H9 (cell line): ENCODE measurements at regions not wholly inside any gene's neighbourhood (a gene's known extent, or its start where the extent isn't known, plus 50 kb on each side); places are given as distances from the start of the nearest gene placed in this dataset.

Source experiments
- DNase-seq: peaks from one replicate; pipeline ENCODE4 v3.0.0-alpha.2; 2017
- H2AFZ ChIP-seq: one replicate; pipeline ENCODE4 v1.6.1; 2013; ENCODE audit warnings: mild to moderate bottlenecking, low read length, control low read depth, moderate library complexity
- H2AK5ac ChIP-seq: 2 replicates; pipeline ENCODE4 v1.6.1; 2013; ENCODE audit warnings: low read length, control low read depth, mixed read lengths; ENCODE audit not compliant: insufficient read length
- H2BK120ac ChIP-seq: one replicate; pipeline ENCODE4 v1.6.1; 2013; ENCODE audit warnings: low read depth, mild to moderate bottlenecking, low read length, control low read depth, inconsistent platforms; ENCODE audit not compliant: poor library complexity, severe bottlenecking
- H2BK12ac ChIP-seq: 2 replicates; pipeline ENCODE4 v1.6.1; 2013; ENCODE audit warnings: low read length, control low read depth, mixed read lengths, low read depth; ENCODE audit not compliant: insufficient read length
- H2BK15ac ChIP-seq: 2 replicates; pipeline ENCODE4 v1.6.1; 2013; ENCODE audit warnings: low read depth, low read length, control low read depth
- H2BK20ac ChIP-seq: one replicate; pipeline ENCODE4 v1.6.1; 2013; ENCODE audit warnings: low read depth, mild to moderate bottlenecking, low read length, control low read depth, inconsistent platforms; ENCODE audit not compliant: poor library complexity, severe bottlenecking
- H2BK5ac ChIP-seq: 2 replicates; pipeline ENCODE4 v1.6.1; 2013; ENCODE audit warnings: low read length, control low read depth, mixed read lengths; ENCODE audit not compliant: insufficient read length
- H3K14ac ChIP-seq: 2 replicates; pipeline ENCODE4 v1.6.1; 2013; ENCODE audit warnings: low read length, control low read depth; ENCODE audit not compliant: insufficient read depth
- H3K18ac ChIP-seq: 2 replicates; pipeline ENCODE4 v1.6.1; 2013; ENCODE audit warnings: low read depth, mild to moderate bottlenecking, mixed read lengths, low read length, control low read depth; ENCODE audit not compliant: insufficient read length
- H3K23ac ChIP-seq: 2 replicates; pipeline ENCODE4 v1.6.1; 2013; ENCODE audit warnings: low read length, control low read depth, mixed read lengths, low read depth; ENCODE audit not compliant: insufficient read length
- H3K23me2 ChIP-seq: 2 replicates; pipeline ENCODE4 v1.6.1; 2013; ENCODE audit warnings: low read depth, mild to moderate bottlenecking, mixed read lengths, low read length, control low read depth; ENCODE audit not compliant: insufficient read length, poor library complexity, severe bottlenecking
- H3K27ac ChIP-seq: 2 replicates; pipeline ENCODE4 v1.5.1; 2013; ENCODE audit warnings: low read length, control low read depth, mixed read lengths, low read depth; ENCODE audit not compliant: insufficient read length
- H3K27me3 ChIP-seq: 2 replicates; pipeline ENCODE4 v1.6.1; 2013; ENCODE audit warnings: low read length, control low read depth, inconsistent platforms; ENCODE audit not compliant: insufficient read depth
- H3K4ac ChIP-seq: 2 replicates; pipeline ENCODE4 v1.6.1; 2013; ENCODE audit warnings: low read depth, mild to moderate bottlenecking, control low read depth, inconsistent platforms, low read length, moderate library complexity
- H3K4me1 ChIP-seq: 2 replicates; pipeline ENCODE4 v1.6.1; 2013; ENCODE audit warnings: low read length, control low read depth, inconsistent platforms; ENCODE audit not compliant: insufficient read depth
- H3K4me2 ChIP-seq: 2 replicates; pipeline ENCODE4 v1.6.1; 2013; ENCODE audit warnings: low read length, control low read depth, mixed read lengths; ENCODE audit not compliant: insufficient read length, insufficient read depth
- H3K56ac ChIP-seq: 2 replicates; pipeline ENCODE4 v1.6.1; 2013; ENCODE audit warnings: low read depth, mild to moderate bottlenecking, mixed read lengths, low read length, control low read depth; ENCODE audit not compliant: insufficient read length
- H3K79me1 ChIP-seq: 2 replicates; pipeline ENCODE4 v1.6.1; 2013; ENCODE audit warnings: low read depth, mild to moderate bottlenecking, moderate library complexity, low read length, control low read depth, inconsistent platforms; ENCODE audit not compliant: insufficient read depth, poor library complexity, severe bottlenecking
- H3K79me2 ChIP-seq: 2 replicates; pipeline ENCODE4 v1.6.1; 2013; ENCODE audit warnings: low read length, control low read depth, inconsistent platforms; ENCODE audit not compliant: insufficient read depth
- H3K9ac ChIP-seq: 2 replicates; pipeline ENCODE4 v1.6.1; 2013; ENCODE audit warnings: low read length, control low read depth, mixed read lengths; ENCODE audit not compliant: insufficient read length; ENCODE audit errors: extremely low read depth
- H3K9me3 ChIP-seq: one replicate; pipeline ENCODE4 v1.6.1; 2013; ENCODE audit warnings: low read depth, low read length, inconsistent platforms; ENCODE audit not compliant: control insufficient read depth
- H3T11ph ChIP-seq: one replicate; pipeline ENCODE4 v1.6.1; 2013; ENCODE audit warnings: mild to moderate bottlenecking, low read length, control low read depth, inconsistent platforms
- H4K20me1 ChIP-seq: one replicate; pipeline ENCODE4 v1.6.1; 2013; ENCODE audit not compliant: control insufficient read depth, insufficient read length, insufficient read depth
- H4K5ac ChIP-seq: 2 replicates; pipeline ENCODE4 v1.6.1; 2013; ENCODE audit warnings: low read depth, mild to moderate bottlenecking, mixed read lengths, low read length, control low read depth; ENCODE audit not compliant: insufficient read length
- H4K8ac ChIP-seq: replicated peaks from 2 replicates; pipeline ENCODE4 v1.6.1; 2013; ENCODE audit warnings: low read length, control low read depth, mixed read lengths, low read depth; ENCODE audit not compliant: insufficient read length
- H4K91ac ChIP-seq: 2 replicates; pipeline ENCODE4 v1.6.1; 2013; ENCODE audit warnings: low read depth, mild to moderate bottlenecking, moderate library complexity, mixed read lengths, low read length, control low read depth; ENCODE audit not compliant: insufficient read length
- H3K27ac Mint-ChIP-seq, 3 experiments: 2 replicates in 2 of 3; 3 replicates in 1 of 3; pipeline ENCODE4 v1.8.0; 2020 to 2021; ENCODE audit warnings: mixed read lengths in 3 of 3, mild to moderate bottlenecking in 1 of 3, moderate library complexity in 1 of 3
- H3K27me3 Mint-ChIP-seq: 2 replicates; pipeline ENCODE4 v1.8.0; 2021; ENCODE audit warnings: low read depth, mild to moderate bottlenecking, moderate library complexity, mixed read lengths
- H3K36me3 Mint-ChIP-seq, 3 experiments: 2 replicates in 2 of 3; 3 replicates in 1 of 3; pipeline ENCODE4 v1.8.0; 2020 to 2021; ENCODE audit warnings: low read depth in 3 of 3, mixed read lengths in 3 of 3; ENCODE audit not compliant: insufficient read depth in 1 of 3
- H3K4me1 Mint-ChIP-seq, 2 experiments: 2 replicates each; pipeline ENCODE4 v1.8.0; 2020; ENCODE audit warnings: mixed read lengths in 2 of 2
- H3K4me3 Mint-ChIP-seq, 2 experiments: 2 replicates in 1 of 2; 3 replicates in 1 of 2; pipeline ENCODE4 v1.8.0; 2020 to 2021; ENCODE audit warnings: mild to moderate bottlenecking in 2 of 2, mixed read lengths in 2 of 2, moderate library complexity in 1 of 2
- H3K9me3 Mint-ChIP-seq, 2 experiments: 2 replicates in 1 of 2; 3 replicates in 1 of 2; pipeline ENCODE4 v1.8.0; 2020; ENCODE audit warnings: mild to moderate bottlenecking in 2 of 2, mixed read lengths in 2 of 2, moderate library complexity in 1 of 2
- CTCF ChIP-seq: fragments of 200-600 bp; sonication (generic); conservative IDR thresholded peaks from 3 replicates; pipeline ENCODE4 v1.8.0; 2021; ENCODE audit warnings: antibody characterized with exemption, mild to moderate bottlenecking
- WGBS: extraction: QIAGEN DNeasy Blood & Tissue Kit; methylation state at CpG from one replicate; pipeline ENCODE4 v1.1.7; 2013; ENCODE audit warnings: missing lambda C conversion rate, low lambda C conversion rate, mixed read lengths; ENCODE audit not compliant: insufficient read length; ENCODE audit errors: extremely low coverage; 5-methylcytosine and 5-hydroxymethylcytosine counted together

- no peak overlapping the region for H2BK5ac ChIP-seq
- no peak overlapping the region for H2BK120ac ChIP-seq
- no peak overlapping the region for H4K8ac ChIP-seq
- no CpG with 5 or more reads among the region's 6 CpGs for whole genome bisulfite sequencing
- no peak overlapping the region for H2BK12ac ChIP-seq
- H3K27me3 ChIP-seq, result no peaks in the 10 kb centered on the region
- no peak for DNase-seq
- no peak overlapping the region for H3T11ph ChIP-seq
- Mint-ChIP-seq H3K27me3 (peaks cover 4% of the 10 kb centered on the region; the same call in 1 of the 2 replicates), H3K9me3 (peaks cover 0 to 9% of the 10 kb centered on the region in 2 experiments; a peak in 4 of 5 replicates), H3K27ac (no peak overlapping the region; a peak in 1 of 7 replicates), H3K4me1 (no peaks in the 10 kb centered on the region), H3K36me3 (peaks cover 0 to 2% (median 0%) of the 10 kb centered on the region in 3 experiments; a peak in 1 of 7 replicates), H3K4me3 (no peak overlapping the region)
- no peak overlapping the region for H3K23ac ChIP-seq
- no peaks in the 10 kb centered on the region for H3K9me3 ChIP-seq
- H2AK5ac ChIP-seq, result no peak overlapping the region
- H3K56ac ChIP-seq, result no peak overlapping the region
- H3K79me2 ChIP-seq, result no peaks in the 10 kb centered on the region
- no peak overlapping the region for H3K9ac ChIP-seq
- H3K79me1 ChIP-seq, result no peaks in the 10 kb centered on the region
- H4K5ac ChIP-seq, result no peak overlapping the region
- no peak overlapping the region for H3K18ac ChIP-seq
- no peak overlapping the region for H2AFZ ChIP-seq
- no peak overlapping the region for H2BK15ac ChIP-seq
- no peaks in the 10 kb centered on the region; the same call in 1 of the 2 replicates for H3K4me1 ChIP-seq
- no peak for TF ChIP-seq CTCF
- H3K4me2 ChIP-seq, result no peak overlapping the region
- H4K91ac ChIP-seq, result no peak overlapping the region
- no peak overlapping the region for H2BK20ac ChIP-seq
- H3K4ac ChIP-seq, result no peak overlapping the region
- H3K23me2 ChIP-seq, result no peaks in the 10 kb centered on the region
- H3K14ac ChIP-seq, result no peak overlapping the region
- no peaks in the 10 kb centered on the region for H4K20me1 ChIP-seq
- no peak overlapping the region for H3K27ac ChIP-seq
Measured at GRCh38 chr9:90727488-90727887, 74.1 kb upstream of the SYK start.
